Loucy (cell line): ENCODE measurements at regions not wholly inside any gene's neighbourhood (a gene's known extent, or its start where the extent isn't known, plus 50 kb on each side); places are given as distances from the start of the nearest gene placed in this dataset.
"Not testable (repeated sequence)": the region's sequence is repeated elsewhere in the genome, so short reads cannot be mapped to it uniquely, and the experiment has no call there.

Source experiments
- EZH2phosphoT487 ChIP-seq: fragments of 200-600 bp; IDR thresholded peaks from 2 replicates; pipeline ENCODE4 v1.6.1; 2018; ENCODE audit warnings: antibody characterized with exemption, mild to moderate bottlenecking, moderate library complexity, borderline replicate concordance
- TF ChIP-seq, protein P1 (sequence below): fragments of 200-600 bp; sonication (generic); conservative IDR thresholded peaks from 2 replicates; pipeline ENCODE4 v1.5.1; 2014; ENCODE audit warnings: mild to moderate bottlenecking, antibody characterized with exemption, low read length

DNA sequence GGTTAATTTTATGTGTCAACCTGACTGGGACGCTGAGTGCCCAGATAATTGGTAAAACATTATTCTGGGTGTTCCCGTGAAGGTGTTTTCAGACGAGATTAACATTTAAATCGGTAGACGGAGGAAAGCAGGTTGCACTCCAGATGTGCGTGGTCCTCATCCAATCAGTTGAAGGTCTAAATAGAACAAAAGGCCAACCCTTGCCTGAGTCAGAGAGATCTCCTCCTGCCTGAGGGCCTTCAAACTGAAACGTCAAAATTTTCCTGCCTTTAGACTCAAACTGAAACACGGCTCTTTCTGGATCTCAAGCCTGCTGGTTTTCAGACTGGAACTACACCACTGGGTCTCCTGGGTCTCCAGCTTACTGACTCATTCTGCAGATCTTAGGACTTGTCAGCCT lies 70.9 kb downstream of the NPIPA5 start:
- TF ChIP-seq EZH2phosphoT487, result not testable (repeated sequence)
- TF ChIP-seq, protein P1, sequence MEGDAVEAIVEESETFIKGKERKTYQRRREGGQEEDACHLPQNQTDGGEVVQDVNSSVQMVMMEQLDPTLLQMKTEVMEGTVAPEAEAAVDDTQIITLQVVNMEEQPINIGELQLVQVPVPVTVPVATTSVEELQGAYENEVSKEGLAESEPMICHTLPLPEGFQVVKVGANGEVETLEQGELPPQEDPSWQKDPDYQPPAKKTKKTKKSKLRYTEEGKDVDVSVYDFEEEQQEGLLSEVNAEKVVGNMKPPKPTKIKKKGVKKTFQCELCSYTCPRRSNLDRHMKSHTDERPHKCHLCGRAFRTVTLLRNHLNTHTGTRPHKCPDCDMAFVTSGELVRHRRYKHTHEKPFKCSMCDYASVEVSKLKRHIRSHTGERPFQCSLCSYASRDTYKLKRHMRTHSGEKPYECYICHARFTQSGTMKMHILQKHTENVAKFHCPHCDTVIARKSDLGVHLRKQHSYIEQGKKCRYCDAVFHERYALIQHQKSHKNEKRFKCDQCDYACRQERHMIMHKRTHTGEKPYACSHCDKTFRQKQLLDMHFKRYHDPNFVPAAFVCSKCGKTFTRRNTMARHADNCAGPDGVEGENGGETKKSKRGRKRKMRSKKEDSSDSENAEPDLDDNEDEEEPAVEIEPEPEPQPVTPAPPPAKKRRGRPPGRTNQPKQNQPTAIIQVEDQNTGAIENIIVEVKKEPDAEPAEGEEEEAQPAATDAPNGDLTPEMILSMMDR, result not testable (repeated sequence)
